Liver (tissue), 8 donors: ENCODE measurements at regions not wholly inside any gene's neighbourhood (a gene's known extent, or its start where the extent isn't known, plus 50 kb on each side); places are given as distances from the start of the nearest gene placed in this dataset.

Source experiments
- DNase-seq: peaks from one replicate; pipeline ENCODE4 v3.0.0-alpha.2; 2017; ENCODE audit warnings: low spot score
- H3K27ac ChIP-seq, 2 donors: one replicate each; pipeline ENCODE4 v1.7.0; 2013; ENCODE audit warnings: inconsistent platforms in 2 of 2, low read length in 2 of 2, control low read depth in 1 of 2, low read depth in 1 of 2, mild to moderate bottlenecking in 1 of 2
- H3K27me3 ChIP-seq, 4 donors: one replicate each; pipeline versions ENCODE4 v1.6.1 to v1.7.0; 2013; ENCODE audit warnings: low read length in 3 of 4, inconsistent platforms in 1 of 4, mild to moderate bottlenecking in 1 of 4, moderate library complexity in 1 of 4; ENCODE audit not compliant: control insufficient read depth in 4 of 4, insufficient read depth in 4 of 4
- H3K36me3 ChIP-seq, 4 donors: one replicate each; pipeline versions ENCODE4 v1.6.1 to v1.7.0; 2013; ENCODE audit warnings: low read length in 3 of 4, mild to moderate bottlenecking in 3 of 4, low read depth in 1 of 4, moderate library complexity in 1 of 4; ENCODE audit not compliant: control insufficient read depth in 4 of 4, insufficient read depth in 3 of 4
- H3K4me1 ChIP-seq, 4 donors: one replicate each; pipeline versions ENCODE4 v1.6.1 to v1.7.0; 2013; ENCODE audit warnings: low read length in 3 of 4, mild to moderate bottlenecking in 3 of 4, moderate library complexity in 1 of 4; ENCODE audit not compliant: control insufficient read depth in 4 of 4, insufficient read depth in 4 of 4
- H3K4me3 ChIP-seq, 3 donors: one replicate each; pipeline versions ENCODE4 v1.6.1 to v1.7.0; 2013; ENCODE audit warnings: low read length in 3 of 3, control low read depth in 1 of 3, low read depth in 1 of 3, mild to moderate bottlenecking in 1 of 3
- H3K9ac ChIP-seq, 2 donors: one replicate each; pipeline ENCODE4 v1.7.0; 2013; ENCODE audit warnings: low read length in 2 of 2, mild to moderate bottlenecking in 2 of 2, moderate library complexity in 2 of 2, control low read depth in 1 of 2, low read depth in 1 of 2
- H3K9me3 ChIP-seq, 4 donors: one replicate each; pipeline versions ENCODE4 v1.6.1 to v1.7.0; 2013; ENCODE audit warnings: low read length in 3 of 4; ENCODE audit not compliant: control insufficient read depth in 4 of 4
- EGR1 ChIP-seq, 2 donors: IDR thresholded peaks; 2 replicates each; pipeline ENCODE4 v1.6.1; 2016 to 2018; ENCODE audit warnings: antibody characterized with exemption in 2 of 2, low read depth in 2 of 2
- FOXA1 ChIP-seq: IDR thresholded peaks from 2 replicates; pipeline ENCODE4 v1.6.1; 2016; ENCODE audit warnings: antibody characterized with exemption
- FOXA2 ChIP-seq: IDR thresholded peaks from 2 replicates; pipeline ENCODE4 v1.6.1; 2016; ENCODE audit warnings: antibody characterized with exemption
- GABPA ChIP-seq, 2 donors: IDR thresholded peaks in 1 of 2; conservative IDR thresholded peaks in 1 of 2; 2 replicates each; pipeline ENCODE4 v1.6.1; 2016; ENCODE audit warnings: antibody characterized with exemption in 2 of 2, mild to moderate bottlenecking in 1 of 2, moderate library complexity in 1 of 2
- HNF4A ChIP-seq, 2 donors: conservative IDR thresholded peaks; 2 replicates each; pipeline ENCODE4 v1.6.1; 2016; ENCODE audit warnings: antibody characterized with exemption in 2 of 2, mild to moderate bottlenecking in 2 of 2
- JUND ChIP-seq, 2 donors: IDR thresholded peaks; 2 replicates each; pipeline ENCODE4 v1.6.1; 2016; ENCODE audit warnings: antibody characterized with exemption in 2 of 2
- NR2F2 ChIP-seq: IDR thresholded peaks from 2 replicates; pipeline ENCODE4 v1.6.1; 2016; ENCODE audit warnings: antibody characterized with exemption
- RAD21 ChIP-seq, 2 donors: IDR thresholded peaks; 2 replicates each; pipeline ENCODE4 v1.6.1; 2016; ENCODE audit warnings: antibody characterized with exemption in 2 of 2, mild to moderate bottlenecking in 2 of 2
- RXRA ChIP-seq, 2 donors: IDR thresholded peaks; 2 replicates each; pipeline ENCODE4 v1.6.1; 2017 to 2018; ENCODE audit warnings: antibody characterized with exemption in 2 of 2, mild to moderate bottlenecking in 1 of 2
- TAF1 ChIP-seq: conservative IDR thresholded peaks from 2 replicates; pipeline ENCODE4 v1.6.1; 2016; ENCODE audit warnings: antibody characterized with exemption, mild to moderate bottlenecking
- YY1 ChIP-seq: IDR thresholded peaks from 2 replicates; pipeline ENCODE4 v1.6.1; 2016; ENCODE audit warnings: antibody characterized with exemption, mild to moderate bottlenecking
- WGBS: extraction: QIAGEN DNeasy Blood & Tissue Kit; methylation state at CpG from one replicate; pipeline ENCODE4 v1.1.7; 2013; 5-methylcytosine and 5-hydroxymethylcytosine counted together
- TF ChIP-seq, protein P1 (sequence below): fragments of 150-350 bp; IDR thresholded peaks from 2 replicates; pipeline ENCODE4 v1.5.1; 2017; ENCODE audit warnings: improper control_type of control experiment, low read depth, low read length; ENCODE audit not compliant: missing input control
- TF ChIP-seq, protein P2 (sequence below): IDR thresholded peaks from 2 replicates; pipeline ENCODE4 v1.6.1; 2016; ENCODE audit warnings: antibody characterized with exemption, mild to moderate bottlenecking
- TF ChIP-seq, protein P3 (sequence below): IDR thresholded peaks from 2 replicates; pipeline ENCODE4 v1.6.1; 2016; ENCODE audit warnings: antibody characterized with exemption
- donor health status: healthy.
- donor health status: healthy.
- donor health status: healthy.
- donor health status: healthy.
- donor health status: healthy.

GRCh38 chr15:95346721-95347475 lies 983.6 kb upstream of the NR2F2 start:
- TF ChIP-seq, protein P1, sequence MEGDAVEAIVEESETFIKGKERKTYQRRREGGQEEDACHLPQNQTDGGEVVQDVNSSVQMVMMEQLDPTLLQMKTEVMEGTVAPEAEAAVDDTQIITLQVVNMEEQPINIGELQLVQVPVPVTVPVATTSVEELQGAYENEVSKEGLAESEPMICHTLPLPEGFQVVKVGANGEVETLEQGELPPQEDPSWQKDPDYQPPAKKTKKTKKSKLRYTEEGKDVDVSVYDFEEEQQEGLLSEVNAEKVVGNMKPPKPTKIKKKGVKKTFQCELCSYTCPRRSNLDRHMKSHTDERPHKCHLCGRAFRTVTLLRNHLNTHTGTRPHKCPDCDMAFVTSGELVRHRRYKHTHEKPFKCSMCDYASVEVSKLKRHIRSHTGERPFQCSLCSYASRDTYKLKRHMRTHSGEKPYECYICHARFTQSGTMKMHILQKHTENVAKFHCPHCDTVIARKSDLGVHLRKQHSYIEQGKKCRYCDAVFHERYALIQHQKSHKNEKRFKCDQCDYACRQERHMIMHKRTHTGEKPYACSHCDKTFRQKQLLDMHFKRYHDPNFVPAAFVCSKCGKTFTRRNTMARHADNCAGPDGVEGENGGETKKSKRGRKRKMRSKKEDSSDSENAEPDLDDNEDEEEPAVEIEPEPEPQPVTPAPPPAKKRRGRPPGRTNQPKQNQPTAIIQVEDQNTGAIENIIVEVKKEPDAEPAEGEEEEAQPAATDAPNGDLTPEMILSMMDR, result no peak
- TF ChIP-seq TAF1, result no peak
- TF ChIP-seq GABPA (IDR thresholded peaks at IDR 0.05 in 1 of 2, conservative IDR thresholded peaks at IDR 0.05 in 1 of 2), result no peak
- no peak for TF ChIP-seq NR2F2
- TF ChIP-seq, protein P2, sequence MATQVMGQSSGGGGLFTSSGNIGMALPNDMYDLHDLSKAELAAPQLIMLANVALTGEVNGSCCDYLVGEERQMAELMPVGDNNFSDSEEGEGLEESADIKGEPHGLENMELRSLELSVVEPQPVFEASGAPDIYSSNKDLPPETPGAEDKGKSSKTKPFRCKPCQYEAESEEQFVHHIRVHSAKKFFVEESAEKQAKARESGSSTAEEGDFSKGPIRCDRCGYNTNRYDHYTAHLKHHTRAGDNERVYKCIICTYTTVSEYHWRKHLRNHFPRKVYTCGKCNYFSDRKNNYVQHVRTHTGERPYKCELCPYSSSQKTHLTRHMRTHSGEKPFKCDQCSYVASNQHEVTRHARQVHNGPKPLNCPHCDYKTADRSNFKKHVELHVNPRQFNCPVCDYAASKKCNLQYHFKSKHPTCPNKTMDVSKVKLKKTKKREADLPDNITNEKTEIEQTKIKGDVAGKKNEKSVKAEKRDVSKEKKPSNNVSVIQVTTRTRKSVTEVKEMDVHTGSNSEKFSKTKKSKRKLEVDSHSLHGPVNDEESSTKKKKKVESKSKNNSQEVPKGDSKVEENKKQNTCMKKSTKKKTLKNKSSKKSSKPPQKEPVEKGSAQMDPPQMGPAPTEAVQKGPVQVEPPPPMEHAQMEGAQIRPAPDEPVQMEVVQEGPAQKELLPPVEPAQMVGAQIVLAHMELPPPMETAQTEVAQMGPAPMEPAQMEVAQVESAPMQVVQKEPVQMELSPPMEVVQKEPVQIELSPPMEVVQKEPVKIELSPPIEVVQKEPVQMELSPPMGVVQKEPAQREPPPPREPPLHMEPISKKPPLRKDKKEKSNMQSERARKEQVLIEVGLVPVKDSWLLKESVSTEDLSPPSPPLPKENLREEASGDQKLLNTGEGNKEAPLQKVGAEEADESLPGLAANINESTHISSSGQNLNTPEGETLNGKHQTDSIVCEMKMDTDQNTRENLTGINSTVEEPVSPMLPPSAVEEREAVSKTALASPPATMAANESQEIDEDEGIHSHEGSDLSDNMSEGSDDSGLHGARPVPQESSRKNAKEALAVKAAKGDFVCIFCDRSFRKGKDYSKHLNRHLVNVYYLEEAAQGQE, result no peak
- no peak for TF ChIP-seq YY1
- TF ChIP-seq RXRA (IDR thresholded peaks at IDR 0.05), result no peak
- TF ChIP-seq JUND (IDR thresholded peaks at IDR 0.05), result no peak
- no peak for TF ChIP-seq HNF4A (conservative IDR thresholded peaks at IDR 0.05)
- no peak for TF ChIP-seq EGR1 (IDR thresholded peaks at IDR 0.05; ENCODE audit: low read depth in 2 of 2)
- no peak for TF ChIP-seq FOXA1
- TF ChIP-seq, protein P3, sequence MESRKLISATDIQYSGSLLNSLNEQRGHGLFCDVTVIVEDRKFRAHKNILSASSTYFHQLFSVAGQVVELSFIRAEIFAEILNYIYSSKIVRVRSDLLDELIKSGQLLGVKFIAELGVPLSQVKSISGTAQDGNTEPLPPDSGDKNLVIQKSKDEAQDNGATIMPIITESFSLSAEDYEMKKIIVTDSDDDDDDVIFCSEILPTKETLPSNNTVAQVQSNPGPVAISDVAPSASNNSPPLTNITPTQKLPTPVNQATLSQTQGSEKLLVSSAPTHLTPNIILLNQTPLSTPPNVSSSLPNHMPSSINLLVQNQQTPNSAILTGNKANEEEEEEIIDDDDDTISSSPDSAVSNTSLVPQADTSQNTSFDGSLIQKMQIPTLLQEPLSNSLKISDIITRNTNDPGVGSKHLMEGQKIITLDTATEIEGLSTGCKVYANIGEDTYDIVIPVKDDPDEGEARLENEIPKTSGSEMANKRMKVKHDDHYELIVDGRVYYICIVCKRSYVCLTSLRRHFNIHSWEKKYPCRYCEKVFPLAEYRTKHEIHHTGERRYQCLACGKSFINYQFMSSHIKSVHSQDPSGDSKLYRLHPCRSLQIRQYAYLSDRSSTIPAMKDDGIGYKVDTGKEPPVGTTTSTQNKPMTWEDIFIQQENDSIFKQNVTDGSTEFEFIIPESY, result no peak
- Histone ChIP-seq H3K4me3 (no peak overlapping the region), H3K9ac (no peak overlapping the region), H3K9me3 (no peaks in the 10 kb centered on the region), H3K4me1 (no peaks in the 10 kb centered on the region), H3K27me3 (peaks cover 0 to 7% (median 2%) of the 10 kb centered on the region in 4 donors), H3K36me3 (no peaks in the 10 kb centered on the region), H3K27ac (no peak overlapping the region)
- WGBS, result 78% methylated on average over 5 of the region's 5 CpGs
- no peak for DNase-seq

DNA sequence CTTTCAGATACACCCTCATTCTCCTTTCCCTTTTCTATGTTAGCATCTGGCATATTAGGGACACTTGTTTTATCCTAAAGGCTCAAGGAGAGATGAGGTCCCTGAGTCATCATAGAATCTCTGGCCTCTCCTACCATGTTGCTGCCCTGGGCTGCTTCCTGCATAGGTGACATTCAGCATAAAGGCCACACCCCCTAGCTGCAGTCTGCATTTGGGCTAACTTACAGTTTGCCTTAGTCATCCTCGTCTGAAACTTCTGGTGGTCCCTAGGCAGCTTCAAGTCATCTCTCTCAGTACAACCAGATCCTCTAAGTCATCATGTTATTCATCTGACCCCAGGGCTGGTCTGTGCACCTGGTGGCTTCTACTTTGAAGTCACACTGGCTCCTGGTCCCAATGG lies 982.7 kb upstream of the NR2F2 start:
- no peaks in the 10 kb centered on the region for H3K36me3 ChIP-seq
- H3K27me3 ChIP-seq, result peaks cover 0 to 7% (median 2%) of the 10 kb centered on the region in 4 donors
- H3K4me3 ChIP-seq, result no peak overlapping the region
- 71% methylated on average over 1 of the region's 1 CpG for WGBS
- TF ChIP-seq TAF1 (no peak), FOXA2 (no peak), EGR1 (IDR thresholded peaks at IDR 0.05; ENCODE audit: low read depth in 2 of 2) (no peak), RAD21 (IDR thresholded peaks at IDR 0.05) (no peak), JUND (IDR thresholded peaks at IDR 0.05) (no peak)
- TF ChIP-seq, protein P3, result no peak
- TF ChIP-seq, protein P2, result no peak
- H3K9ac ChIP-seq, result no peak overlapping the region
- DNase-seq, result no peak
- no peaks in the 10 kb centered on the region for H3K4me1 ChIP-seq
- H3K9me3 ChIP-seq, result no peaks in the 10 kb centered on the region
- no peak overlapping the region for H3K27ac ChIP-seq
